Middle frontal gyrus (tissue), 1 donor: ENCODE measurements at regions not wholly inside any gene's neighbourhood (a gene's known extent, or its start where the extent isn't known, plus 50 kb on each side); places are given as distances from the start of the nearest gene placed in this dataset.

Experiments used
- DNase-seq: peaks from one replicate; pipeline ENCODE4 v3.0.0-alpha.2; 2015; ENCODE audit warnings: low spot score; ENCODE audit errors: extremely low spot score

GRCh38 chr10:78264361-78264760 lies 230.7 kb downstream of the RPS24 start:
- no peak for DNase-seq

GRCh38 chr10:78266741-78267469 lies 233.2 kb downstream of the RPS24 start:
- no peak for DNase-seq

GRCh38 chr10:78267598-78267997 lies 233.9 kb downstream of the RPS24 start:
- no peak for DNase-seq

DNA sequence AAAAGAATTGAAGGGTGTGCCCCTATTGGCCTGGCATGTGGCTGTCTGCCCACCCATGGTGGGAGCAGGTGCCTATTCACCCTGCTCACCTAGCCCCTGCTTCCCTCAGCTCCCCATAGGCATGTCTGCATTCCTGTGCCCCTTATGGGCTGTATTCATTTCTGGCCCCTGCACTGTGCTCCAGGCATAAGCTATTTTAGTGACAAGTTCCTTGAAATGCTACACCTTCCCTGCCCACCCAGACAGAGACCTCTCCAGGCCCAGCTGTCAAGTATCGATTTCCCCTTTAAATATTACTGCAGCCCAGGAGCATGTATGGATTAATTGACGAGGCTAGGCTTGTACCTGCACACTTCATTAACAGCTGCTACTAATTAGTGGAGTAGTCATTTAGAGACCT lies 235.4 kb downstream of the RPS24 start:
- no peak for DNase-seq

- no peak for DNase-seq
These were observed 238.7 kb downstream of the RPS24 start for GRCh38 chr10:78272329-78272728.

DNA sequence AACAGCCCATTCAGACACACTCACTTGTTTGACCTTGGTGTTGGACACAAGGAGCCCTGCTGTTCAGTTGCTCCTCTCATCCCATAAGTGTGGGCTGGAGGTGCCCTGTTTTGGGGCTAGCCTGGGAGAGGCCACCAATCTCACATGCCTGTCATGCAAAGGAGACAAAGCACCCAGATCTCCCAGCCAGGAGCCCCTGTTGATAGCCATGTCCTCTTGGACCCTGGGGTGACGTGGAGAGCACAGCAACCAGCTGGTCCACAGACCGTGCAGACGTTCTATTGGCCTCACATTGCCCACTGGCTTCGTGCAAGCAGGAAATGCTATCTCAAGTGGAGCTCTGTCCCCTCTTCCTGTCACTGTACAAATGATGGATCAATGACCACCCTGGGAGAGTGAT lies 240.8 kb downstream of the RPS24 start:
- DNase-seq = no peak

DNA sequence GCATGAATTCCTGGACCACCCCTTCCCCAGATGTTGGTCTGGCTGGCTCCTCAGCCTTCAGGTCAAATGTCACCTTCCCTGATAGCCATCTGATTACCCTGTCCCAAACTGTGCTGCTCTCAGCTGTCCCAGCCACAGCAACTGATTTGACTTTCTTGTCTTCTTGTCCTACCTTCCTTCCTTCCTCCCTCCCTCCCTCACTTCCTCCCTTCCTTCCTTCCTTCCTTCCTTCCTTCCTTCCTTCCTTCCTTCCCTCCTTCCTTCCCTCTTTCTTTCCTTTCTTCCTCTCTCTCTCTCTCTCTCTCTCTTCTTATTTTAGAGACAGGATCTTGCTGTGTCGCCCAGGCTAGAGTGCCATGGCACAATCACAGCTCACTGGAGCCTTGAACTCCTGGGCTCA lies 242.5 kb downstream of the RPS24 start:
- no peak for DNase-seq

GRCh38 chr10:78277314-78278057 lies 243.8 kb downstream of the RPS24 start:
- no peak for DNase-seq

DNA sequence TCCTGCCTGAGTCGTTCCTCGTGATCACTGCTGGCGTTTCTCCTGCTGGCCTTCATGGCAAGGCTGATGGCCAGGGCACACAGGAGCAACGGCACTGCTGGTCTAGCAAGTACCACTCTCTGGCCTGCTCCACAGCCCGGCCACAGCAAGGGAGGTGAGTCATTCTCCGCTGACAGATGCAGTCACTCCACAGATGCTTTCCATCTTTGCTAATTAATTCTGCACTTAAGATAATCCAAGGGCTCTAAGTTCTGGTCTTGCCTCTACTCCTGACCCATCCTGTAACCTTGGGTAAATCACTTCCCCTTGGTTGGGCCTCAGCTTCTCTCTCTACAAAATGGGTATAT lies 244.4 kb downstream of the RPS24 start:
- DNase-seq = no peak

DNA sequence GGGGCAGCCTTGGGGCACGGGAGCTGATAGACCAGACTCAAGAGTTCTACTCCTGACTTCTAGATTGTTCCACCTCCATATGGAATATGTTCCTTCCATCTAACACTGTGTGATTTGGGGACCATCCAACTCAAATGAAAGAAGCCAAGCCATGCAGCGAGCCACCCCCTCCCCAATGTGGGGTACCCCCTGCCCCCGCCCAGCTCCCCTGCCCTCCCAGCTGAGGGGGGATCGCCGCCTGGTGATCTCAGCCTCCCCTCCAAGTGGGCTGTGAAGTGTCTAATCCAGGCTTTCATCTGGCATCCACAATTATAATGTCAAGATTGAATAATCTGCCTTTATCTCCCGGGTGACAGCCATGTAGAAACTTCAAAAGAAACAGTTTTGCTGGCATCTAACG lies 246.1 kb downstream of the RPS24 start:
- no peak for DNase-seq

DNA sequence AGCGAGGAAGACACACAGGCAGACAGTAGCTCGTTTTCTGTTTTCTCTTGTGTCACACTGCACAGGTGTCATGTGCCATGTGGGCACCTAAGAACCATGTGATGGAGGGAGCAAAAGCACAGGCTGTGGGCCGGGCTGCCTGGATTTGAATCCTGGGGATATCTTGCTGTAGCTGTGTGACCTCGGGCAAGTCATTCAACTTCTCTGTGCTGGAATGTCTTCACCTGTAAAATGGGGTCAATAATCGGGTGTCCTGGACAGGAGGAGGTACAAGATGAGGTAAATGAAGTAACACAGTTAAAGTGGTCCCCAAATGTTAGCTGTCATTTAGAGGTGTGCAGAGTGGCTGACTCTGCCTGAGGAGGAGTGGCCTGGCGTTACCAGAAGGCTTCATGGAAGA lies 246.9 kb downstream of the RPS24 start:
- DNase-seq = no peak

GRCh38 chr10:78281627-78282026 lies 248.0 kb downstream of the RPS24 start:
- DNase-seq = no peak

DNA sequence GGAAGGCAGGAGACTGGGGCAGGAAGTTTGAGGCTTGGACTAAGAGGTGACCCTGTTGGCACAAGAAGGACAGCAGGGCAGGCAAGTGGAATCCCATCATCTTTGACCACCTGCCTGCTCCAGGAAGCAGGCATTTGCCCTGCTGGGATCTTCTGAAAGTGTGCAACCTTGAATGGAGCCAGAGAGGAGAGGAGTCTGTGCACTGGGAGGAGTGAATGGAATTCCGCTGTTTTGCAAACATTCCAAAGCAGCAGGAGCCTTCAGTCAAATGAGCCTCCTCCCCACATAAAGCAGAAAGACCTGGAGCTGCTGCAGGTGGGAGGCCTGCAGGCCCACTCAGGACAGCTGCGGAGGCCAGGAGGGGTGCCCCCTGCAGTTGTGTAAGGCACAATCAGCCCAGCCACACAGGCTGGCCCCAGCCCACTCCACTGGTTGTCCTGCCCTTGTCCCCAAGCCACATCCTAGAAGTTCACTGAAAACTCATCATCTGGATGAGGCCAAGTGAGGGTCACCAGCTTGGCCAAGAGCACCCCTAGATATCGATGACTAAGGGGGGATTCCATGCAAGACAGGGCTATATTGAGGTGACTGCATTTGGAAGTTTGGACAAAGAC lies 249.5 kb downstream of the RPS24 start:
- no peak for DNase-seq

- DNase-seq = no peak
These were observed 250.7 kb downstream of the RPS24 start for GRCh38 chr10:78284381-78284780.

- no peak for DNase-seq
These were observed 251.6 kb downstream of the RPS24 start for GRCh38 chr10:78285226-78285625.

GRCh38 chr10:78286186-78286585 lies 252.5 kb downstream of the RPS24 start:
- no peak for DNase-seq

- no peak for DNase-seq
These were observed 253.0 kb downstream of the RPS24 start for GRCh38 chr10:78286668-78287067.

- no peak for DNase-seq
These were observed 254.0 kb downstream of the RPS24 start for GRCh38 chr10:78287618-78288017.

DNA sequence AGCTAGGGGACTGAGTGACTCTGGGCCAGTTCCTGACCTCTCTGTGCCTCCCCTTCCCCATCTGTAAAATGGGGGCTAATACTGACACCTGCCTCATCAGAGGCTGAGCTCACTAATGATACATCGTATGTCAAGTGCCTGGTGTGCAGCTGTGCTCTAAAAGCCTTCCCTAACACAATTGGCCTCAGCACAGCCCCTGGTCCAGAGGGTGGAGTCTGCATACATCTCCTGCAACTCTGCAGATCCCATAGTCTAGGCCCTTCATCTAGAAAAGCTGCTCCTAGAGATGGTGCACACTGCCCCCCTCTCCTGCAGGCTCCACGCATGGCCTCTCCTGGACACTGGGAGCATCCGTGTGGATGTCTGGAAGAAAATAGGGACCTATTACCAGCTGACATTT lies 255.0 kb downstream of the RPS24 start:
- DNase-seq = no peak

DNA sequence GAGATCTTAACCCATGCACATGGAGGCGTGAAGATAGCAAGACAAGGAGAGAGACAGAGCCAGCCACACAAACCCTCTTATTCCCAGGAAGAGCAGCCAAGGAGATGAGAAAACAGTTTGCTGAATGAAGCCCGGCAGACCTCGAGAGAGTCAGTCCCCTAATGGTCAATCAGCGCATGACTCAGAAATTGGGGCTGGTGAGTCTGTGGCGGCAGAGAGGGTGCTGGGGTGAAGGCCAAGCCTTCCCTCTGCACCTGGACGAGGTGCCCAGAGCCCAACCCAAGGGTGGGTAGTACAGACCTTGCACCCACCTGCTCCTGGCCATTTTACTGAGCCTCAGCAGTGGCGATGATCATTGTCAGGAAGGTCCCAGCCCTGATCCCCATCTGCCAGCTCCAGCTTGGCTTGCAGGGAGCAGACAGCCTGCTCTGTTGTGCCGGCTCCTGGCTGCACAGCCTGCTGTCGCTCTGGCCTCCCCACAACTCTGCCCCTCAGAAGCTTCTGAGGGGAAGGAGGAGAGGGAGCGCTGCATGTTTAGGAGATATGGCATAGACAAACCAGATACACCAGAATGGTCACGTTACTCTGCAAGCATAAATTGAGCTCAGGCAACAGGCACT lies 256.6 kb downstream of the RPS24 start:
- DNase-seq = no peak

- DNase-seq = no peak
These were observed 258.1 kb downstream of the RPS24 start for GRCh38 chr10:78291722-78292121.

- no peak for DNase-seq
These were observed 258.8 kb downstream of the RPS24 start for GRCh38 chr10:78292250-78292981.
